AG04450 (cell line): ENCODE measurements at regions not wholly inside any gene's neighbourhood (a gene's known extent, or its start where the extent isn't known, plus 50 kb on each side); places are given as distances from the start of the nearest gene placed in this dataset.
"Not testable (repeated sequence)": the region's sequence is repeated elsewhere in the genome, so short reads cannot be mapped to it uniquely, and the experiment has no call there.

Source experiments
- CTCF ChIA-PET: fragments of 300-600, 350-600 bp; formaldehyde crosslinking; extraction: SDS; loops from one replicate; lab custom pipeline; 2022; ENCODE audit warnings: antibody characterized with exemption, inconsistent platforms; lab: Charles Lee
- POLR2A ChIA-PET: fragments of 350-600 bp; formaldehyde crosslinking; extraction: SDS; loops from one replicate; lab custom pipeline; 2021; ENCODE audit warnings: antibody characterized with exemption, inconsistent platforms; lab: Yijun Ruan, JAX
- DNase-seq: peaks from one replicate; pipeline ENCODE4 v3.0.0-alpha.2; 2011; ENCODE audit warnings: low read depth, low spot score
- H3K27ac ChIP-seq: one replicate; pipeline ENCODE4 v1.5.1; 2012; ENCODE audit warnings: low read depth, low read length, control low read depth
- H3K27me3 ChIP-seq: one replicate; pipeline ENCODE4 v1.6.0; 2012; ENCODE audit warnings: low read length; ENCODE audit not compliant: control insufficient read depth, insufficient read depth
- H3K4me3 ChIP-seq: 2 replicates; pipeline ENCODE4 v1.5.1; 2011; ENCODE audit warnings: mild to moderate bottlenecking, low read depth, low read length, control low read depth
- H3K9me3 ChIP-seq: 2 replicates; pipeline ENCODE4 v1.5.1; 2012; ENCODE audit warnings: low read length; ENCODE audit not compliant: control insufficient read depth, insufficient read depth
- TF ChIP-seq, protein P1 (sequence below): IDR thresholded peaks from 2 replicates; pipeline ENCODE4 v1.5.1; 2011; ENCODE audit warnings: low read depth, low read length, control low read depth, inconsistent platforms

DNA sequence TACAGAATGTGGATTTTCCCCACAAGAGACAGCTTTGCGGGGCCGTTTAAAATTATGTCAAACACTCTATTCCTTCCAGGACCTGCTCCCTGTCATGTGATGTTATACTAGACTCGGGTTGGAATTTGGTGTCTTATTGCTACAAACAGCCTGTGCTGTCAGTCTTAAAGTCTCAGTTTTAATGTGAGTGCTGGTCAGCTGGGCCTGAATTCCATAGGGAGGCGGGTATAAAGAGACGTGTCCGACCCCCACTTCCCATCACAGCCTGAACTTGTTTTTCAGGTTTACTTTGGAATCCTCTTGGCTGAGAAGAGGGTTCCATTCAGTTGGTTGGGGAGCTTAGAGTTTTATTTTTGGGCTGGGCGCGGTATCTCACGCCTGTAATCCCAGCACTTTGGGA lies 146.5 kb upstream of the ZNF469 start:
- H3K9me3 ChIP-seq, H3K4me3 ChIP-seq, H3K27ac ChIP-seq, CTCF ChIA-PET, POLR2A ChIA-PET, H3K27me3 ChIP-seq, DNase-seq: not testable (repeated sequence)

DNA sequence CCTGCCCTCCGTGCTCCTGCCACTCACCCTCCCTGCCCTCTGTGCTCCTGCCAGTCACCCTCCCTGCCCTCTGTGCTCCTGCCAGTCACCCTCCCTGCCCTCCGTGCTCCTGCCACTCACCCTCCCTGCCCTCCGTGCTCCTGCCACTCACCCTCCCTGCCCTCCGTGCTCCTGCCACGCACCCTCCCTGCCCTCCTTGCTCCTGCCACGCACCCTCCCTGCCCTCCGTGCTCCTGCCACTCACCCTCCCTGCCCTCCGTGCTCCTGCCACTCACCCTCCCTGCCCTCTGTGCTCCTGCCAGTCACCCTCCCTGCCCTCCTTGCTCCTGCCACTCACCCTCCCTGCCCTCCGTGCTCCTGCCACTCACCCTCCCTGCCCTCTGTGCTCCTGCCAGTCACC lies 145.4 kb upstream of the ZNF469 start:
- H3K27ac ChIP-seq, DNase-seq, H3K27me3 ChIP-seq, POLR2A ChIA-PET, H3K4me3 ChIP-seq, H3K9me3 ChIP-seq, CTCF ChIA-PET: not testable (repeated sequence)

DNA sequence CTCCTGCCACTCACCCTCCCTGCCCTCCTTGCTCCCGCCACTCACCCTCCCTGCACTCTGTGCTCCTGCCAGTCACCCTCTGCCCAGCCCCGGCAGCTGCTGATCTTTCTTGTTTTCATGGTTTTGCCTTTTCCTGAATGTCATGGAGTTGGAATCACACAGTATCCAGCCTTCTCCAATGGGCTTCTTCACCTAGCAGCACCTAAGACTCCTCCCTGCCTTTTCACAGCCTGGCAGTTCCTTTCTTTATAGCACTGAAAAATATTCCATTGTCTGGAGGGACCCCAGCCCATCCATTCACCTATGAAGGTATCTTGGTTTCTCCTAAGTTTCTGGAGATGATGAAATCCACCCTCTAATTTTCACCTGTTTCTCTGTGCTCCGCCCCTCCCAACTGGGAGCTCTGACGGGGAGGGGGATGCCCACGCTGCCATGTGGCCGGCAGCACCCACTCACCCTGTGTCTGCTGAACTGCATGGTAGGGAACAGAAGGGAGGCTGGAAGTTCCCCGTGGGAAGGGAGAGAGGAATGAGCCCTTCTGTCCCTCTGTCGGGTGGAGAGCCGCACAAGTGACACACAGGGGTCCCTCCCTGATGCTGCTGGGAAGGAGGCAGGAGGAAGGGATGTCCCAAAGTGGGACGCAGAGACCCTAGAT lies 144.9 kb upstream of the ZNF469 start:
- POLR2A ChIA-PET, H3K9me3 ChIP-seq, DNase-seq, H3K4me3 ChIP-seq, H3K27me3 ChIP-seq, CTCF ChIA-PET: not testable (repeated sequence)
- H3K27ac ChIP-seq: peak overlapping the region; percentile 93

DNA sequence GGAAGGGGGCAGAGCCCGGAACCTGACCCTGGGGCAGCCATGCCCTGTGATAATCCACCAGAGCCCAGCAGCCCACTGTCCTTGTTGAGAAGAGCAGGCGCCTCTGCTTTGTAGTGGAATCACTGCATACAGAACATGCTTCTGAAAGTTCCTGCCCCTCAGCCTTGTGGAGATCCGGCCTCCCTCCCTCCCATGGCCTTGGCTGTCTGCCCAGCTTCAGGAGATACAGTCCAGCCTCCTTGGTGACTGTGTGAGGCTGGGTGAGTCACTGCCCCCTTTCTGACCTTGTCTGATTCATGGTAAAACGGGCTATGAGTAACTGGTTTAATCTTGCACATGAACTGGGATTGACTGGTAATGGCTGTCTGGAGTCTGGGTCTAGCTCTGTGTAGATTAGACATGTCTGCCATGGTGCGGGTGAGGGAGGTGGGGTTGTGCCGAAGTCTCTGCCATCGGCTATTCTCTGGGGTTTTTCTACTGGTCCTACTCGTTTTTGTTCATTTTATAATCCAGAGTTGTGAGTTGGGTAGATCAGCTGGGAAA lies 144.0 kb upstream of the ZNF469 start:
- H3K27me3 ChIP-seq, H3K9me3 ChIP-seq, POLR2A ChIA-PET, H3K4me3 ChIP-seq, CTCF ChIA-PET: not testable (repeated sequence)
- peak; percentile 94 for DNase-seq
- H3K27ac ChIP-seq: peak overlapping the region; percentile 93

DNA sequence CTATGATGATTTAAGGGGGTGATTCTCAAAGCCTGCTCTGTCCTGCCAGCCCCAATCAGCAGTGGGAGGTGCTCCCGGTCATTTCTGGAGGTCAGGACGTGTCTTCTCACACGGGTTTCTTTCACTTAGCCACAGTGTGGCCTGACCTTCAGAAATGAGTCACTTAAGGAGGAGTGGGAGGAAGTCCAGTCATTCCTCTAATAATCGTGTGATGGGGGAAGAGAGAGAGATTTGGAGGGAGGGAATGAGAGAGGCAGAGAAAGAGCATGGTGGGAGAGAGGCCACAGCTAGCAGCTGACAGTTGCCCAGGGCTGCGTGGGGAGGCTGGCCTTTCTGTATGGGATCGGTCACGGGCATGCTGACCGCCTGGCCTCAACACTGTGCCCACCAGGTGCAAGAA lies 142.6 kb upstream of the ZNF469 start:
- H3K27ac ChIP-seq: peak overlapping the region; percentile 39
- peak; percentile 69 for DNase-seq
- H3K27me3 ChIP-seq, H3K4me3 ChIP-seq, H3K9me3 ChIP-seq, CTCF ChIA-PET, POLR2A ChIA-PET: not testable (repeated sequence)

DNA sequence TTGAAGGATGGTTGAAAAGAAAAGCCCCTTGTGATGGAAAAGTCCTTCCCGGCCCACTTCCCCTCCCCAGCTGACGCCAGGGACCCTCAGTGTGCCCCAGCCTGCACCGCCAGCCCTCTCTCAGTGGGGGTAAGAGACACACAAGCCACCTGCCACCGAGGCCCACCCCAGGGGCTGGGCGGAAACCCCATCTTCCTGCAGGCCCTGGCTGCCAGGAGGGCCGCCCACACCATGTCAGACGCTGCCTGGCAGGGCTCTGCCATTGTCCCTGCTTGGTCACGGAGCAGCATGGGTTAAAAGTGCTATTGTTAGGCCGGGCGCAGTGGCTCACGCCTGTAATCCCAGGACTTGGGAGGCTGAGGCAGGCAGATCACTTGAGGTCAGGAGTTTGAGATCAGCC lies 142.0 kb upstream of the ZNF469 start:
- CTCF ChIA-PET, H3K27ac ChIP-seq, DNase-seq, POLR2A ChIA-PET, H3K27me3 ChIP-seq, H3K4me3 ChIP-seq, H3K9me3 ChIP-seq: not testable (repeated sequence)

DNA sequence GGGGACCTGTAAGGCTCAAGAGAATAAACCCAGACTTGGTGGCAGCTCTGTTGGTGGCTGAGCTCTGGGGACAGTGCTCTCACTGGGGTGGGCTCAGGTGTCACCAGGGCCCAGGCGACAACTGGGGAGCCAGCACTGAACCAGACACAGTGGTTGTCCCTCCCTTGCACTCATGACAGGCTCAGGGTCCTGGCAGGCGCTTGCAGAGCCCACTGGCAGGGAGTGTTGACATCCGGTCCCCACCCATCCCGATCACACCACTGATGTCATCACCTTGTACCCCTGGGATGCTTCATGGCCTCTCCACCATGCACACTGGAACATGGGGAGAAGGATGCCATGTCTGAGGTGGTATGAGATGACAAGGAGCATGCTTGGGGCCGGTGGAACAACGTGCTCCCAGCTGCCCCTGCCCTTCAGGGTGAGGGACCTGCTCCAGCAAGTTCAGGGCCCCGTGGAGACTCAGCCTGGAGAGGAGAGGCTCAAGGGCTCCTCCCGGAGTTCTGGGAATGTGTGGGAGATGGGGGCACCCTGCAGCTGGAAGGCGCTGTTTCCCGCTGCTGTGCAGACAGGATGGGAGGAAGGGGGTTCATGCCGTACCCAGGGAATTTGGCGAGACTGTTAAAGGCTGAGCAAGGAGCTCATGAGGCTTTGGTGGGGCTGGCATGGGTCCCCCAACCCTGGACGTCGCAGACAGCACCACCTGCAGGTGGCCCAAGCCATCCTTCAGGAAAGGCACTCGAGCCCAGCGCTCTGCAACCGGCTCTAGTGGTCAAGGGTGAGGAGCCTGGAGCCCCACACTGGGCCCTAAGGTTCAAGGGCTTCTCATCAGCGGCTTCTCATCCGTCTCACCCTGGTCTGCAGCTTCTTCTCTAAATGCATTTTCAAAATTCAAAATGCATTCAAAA lies 141.1 kb upstream of the ZNF469 start:
- peak overlapping the region; percentile 96 for H3K27ac ChIP-seq
- H3K27me3 ChIP-seq, H3K4me3 ChIP-seq, DNase-seq, CTCF ChIA-PET, H3K9me3 ChIP-seq: not testable (repeated sequence)
- TF ChIP-seq, protein P1, sequence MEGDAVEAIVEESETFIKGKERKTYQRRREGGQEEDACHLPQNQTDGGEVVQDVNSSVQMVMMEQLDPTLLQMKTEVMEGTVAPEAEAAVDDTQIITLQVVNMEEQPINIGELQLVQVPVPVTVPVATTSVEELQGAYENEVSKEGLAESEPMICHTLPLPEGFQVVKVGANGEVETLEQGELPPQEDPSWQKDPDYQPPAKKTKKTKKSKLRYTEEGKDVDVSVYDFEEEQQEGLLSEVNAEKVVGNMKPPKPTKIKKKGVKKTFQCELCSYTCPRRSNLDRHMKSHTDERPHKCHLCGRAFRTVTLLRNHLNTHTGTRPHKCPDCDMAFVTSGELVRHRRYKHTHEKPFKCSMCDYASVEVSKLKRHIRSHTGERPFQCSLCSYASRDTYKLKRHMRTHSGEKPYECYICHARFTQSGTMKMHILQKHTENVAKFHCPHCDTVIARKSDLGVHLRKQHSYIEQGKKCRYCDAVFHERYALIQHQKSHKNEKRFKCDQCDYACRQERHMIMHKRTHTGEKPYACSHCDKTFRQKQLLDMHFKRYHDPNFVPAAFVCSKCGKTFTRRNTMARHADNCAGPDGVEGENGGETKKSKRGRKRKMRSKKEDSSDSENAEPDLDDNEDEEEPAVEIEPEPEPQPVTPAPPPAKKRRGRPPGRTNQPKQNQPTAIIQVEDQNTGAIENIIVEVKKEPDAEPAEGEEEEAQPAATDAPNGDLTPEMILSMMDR: peak; percentile 19; the same call in 1 of the 2 replicates
- POLR2A ChIA-PET: interaction anchor here (1.3 to 1.4 kb wide), 2 partner anchors 63 to 65 kb away, joined by 4 read pairs; no protein-coding TSS in a partner anchor

DNA sequence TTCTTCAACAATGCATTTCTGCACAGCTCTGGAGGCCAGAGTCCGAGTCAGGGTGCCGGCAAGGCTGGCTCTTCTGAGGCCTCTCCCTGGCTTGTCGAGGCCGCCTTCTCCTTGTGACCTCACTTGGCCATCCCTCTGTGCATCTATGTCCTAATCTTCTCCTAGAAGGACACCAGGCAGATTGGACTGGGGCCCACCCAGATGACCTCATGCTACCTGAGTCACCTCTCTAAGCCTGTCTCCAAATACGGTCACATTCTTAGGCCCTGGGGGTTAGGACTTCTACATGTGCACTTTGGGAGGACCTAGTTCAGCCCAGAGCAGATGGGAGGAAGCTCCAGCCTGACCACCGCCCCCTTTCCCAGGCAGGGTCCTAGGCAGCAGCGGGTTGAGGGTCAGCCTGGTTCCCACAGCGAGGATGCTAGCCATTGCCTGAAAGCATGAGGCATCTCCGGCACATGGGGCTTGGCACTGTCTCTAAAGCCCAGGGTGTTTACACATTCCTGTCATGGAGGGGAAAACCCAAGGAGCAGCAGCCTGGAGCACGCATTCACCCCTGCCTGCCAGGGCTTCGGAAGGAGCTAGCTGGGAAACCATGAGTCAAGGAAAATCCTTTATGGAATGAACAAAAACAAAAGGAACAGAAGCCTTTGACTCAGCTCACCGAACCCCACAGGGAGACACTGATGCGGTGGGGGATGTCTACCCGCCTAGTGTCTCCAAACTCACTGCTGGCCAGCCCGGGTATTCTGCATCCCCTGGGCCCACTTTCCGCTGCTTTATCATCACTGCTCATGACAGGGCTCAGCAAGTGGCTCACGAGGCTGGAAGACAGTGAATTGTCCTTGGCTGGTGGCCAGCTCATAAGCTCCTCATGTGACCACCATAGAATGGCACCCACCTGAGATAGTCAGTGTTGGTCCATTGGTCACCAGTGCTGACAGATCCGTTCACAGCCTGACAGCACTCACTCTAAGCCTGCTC lies 140.2 kb upstream of the ZNF469 start:
- peak overlapping the region; percentile 96 for H3K27ac ChIP-seq
- POLR2A ChIA-PET: interaction anchor here (0.6 to 1.4 kb wide), 3 partner anchors 62 to 130 kb away, joined by 4 to 5 read pairs (median 4); no protein-coding TSS in a partner anchor
- DNase-seq: peak; percentile 84
- H3K27me3 ChIP-seq, H3K9me3 ChIP-seq, CTCF ChIA-PET, H3K4me3 ChIP-seq: not testable (repeated sequence)

DNA sequence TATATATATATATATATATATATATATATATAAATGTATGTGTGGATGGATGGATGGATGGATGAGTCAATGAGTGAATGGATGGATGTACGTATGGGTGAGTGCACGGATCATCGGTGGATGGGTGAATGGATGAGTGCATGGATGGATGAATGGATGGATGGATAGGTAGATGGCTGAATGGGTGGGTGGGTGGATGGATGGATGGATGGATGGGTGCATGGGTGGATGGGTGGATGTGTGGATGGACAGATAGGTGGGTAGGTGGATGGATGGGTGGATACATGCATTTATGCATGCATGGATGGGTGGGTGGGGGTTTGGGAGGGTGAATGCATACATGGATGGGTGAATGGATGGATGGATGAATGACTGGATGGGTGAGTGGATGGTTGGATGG lies 138.8 kb upstream of the ZNF469 start:
- H3K27me3 ChIP-seq, DNase-seq, CTCF ChIA-PET, POLR2A ChIA-PET, H3K27ac ChIP-seq, H3K4me3 ChIP-seq, H3K9me3 ChIP-seq: not testable (repeated sequence)
